Lung microvascular endothelial cell (primary cell): ENCODE measurements at regions not wholly inside any gene's neighbourhood (a gene's known extent, or its start where the extent isn't known, plus 50 kb on each side); places are given as distances from the start of the nearest gene placed in this dataset.
"Not testable (repeated sequence)": the region's sequence is repeated elsewhere in the genome, so short reads cannot be mapped to it uniquely, and the experiment has no call there.

Source experiments
- DNase-seq, 2 donors: peaks; one replicate each; pipeline versions ENCODE4 v3.0.0 to v3.0.0-alpha.2; 2010; ENCODE audit warnings: low read depth in 2 of 2

DNA sequence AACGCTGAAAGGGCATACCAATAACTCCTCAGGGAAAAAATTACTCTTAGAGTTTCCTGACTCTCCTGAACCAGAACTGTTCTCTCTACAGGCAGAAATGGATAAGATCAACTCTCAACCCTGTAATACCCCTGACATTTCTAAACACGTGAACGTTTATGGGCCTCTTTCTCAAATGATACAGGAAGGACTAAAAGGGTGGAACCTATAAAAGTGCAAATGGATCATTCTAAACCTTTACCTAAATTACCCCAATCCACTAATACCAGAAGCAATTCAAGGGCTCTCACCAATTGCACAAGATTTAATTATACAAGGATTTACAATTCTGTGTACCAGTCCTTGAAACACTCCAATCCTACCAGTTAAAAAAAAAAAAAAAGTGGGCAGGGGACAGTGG is 98.0 kb upstream of the FAM174B start:
- no peak for DNase-seq

DNA sequence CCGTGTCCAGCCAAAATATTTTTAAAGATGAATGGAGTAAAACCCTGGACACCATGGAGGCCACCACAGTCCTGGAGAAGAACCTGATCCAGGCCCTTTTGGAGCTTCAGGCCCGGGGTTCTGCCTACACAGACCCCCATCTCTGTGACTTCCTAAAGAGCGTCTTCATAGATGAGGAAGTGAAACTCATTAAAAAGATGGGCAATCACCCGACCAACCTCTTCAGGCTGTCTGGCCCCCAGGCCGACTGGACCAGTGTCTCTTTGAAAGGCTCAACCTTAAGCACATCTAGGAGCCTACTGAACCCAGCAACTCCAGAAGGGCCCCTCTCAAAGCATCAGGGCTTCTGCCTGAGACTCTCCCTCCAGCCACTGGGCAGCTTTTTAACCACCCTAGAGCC is 107.9 kb upstream of the FAM174B start:
- DNase-seq, result no peak

DNA sequence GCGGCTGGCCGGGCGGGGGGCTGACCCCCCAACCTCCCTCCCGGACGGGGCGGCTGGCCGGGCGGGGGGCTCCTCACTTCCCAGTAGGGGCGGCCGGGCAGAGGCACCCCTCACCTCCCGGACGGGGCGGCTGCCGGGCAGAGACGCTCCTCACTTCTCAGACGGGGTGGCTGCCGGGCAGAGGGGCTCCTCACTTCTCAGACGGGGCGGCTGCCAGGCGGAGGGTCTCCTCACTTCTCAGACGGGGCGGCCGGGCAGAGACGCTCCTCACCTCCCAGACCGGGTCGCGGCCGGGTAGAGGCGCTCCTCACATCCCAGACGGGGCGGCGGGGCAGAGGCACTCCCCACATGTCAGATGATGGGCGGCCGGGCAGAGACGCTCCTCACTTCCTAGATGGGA is 112.6 kb upstream of the FAM174B start:
- not testable (repeated sequence) for DNase-seq

DNA sequence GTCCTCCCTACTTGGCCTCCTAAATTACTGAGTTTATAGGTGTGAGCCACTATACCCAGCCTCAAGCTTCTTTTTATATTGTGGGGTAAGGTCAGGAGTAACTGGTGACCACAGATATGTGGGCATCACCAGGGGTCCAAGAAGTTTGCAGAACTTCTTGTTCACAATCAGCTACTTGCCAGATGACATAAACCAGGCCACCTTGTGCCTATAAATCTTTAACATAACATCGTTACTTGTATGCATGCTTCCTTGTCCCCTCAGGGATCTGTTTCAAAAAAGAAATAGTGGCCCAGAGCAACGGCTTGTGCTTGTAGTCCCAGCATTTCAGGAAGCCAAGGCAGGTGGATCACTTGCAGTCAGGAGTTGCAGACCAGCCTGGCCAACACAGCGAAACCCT is 115.1 kb upstream of the FAM174B start:
- no peak for DNase-seq

DNA sequence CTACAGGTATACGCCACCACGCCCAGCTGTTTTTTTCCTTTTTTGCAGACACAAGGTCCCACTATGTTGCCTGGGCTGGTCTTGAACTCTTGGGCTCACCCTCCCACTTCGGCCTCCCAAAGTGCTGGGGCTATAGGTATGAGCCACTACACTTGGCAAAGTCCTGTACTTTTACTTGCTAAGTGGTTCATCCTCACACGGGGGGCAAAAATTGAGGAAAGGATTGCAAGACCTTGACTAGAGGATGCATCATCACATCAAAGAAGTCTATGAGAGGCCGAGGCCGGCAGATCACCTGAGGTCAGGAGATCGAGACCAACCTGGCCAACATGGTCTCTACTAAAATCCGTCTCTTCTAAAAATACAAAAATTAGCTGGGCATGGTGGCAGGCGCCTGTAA is 116.5 kb upstream of the FAM174B start:
- no peak for DNase-seq

DNA sequence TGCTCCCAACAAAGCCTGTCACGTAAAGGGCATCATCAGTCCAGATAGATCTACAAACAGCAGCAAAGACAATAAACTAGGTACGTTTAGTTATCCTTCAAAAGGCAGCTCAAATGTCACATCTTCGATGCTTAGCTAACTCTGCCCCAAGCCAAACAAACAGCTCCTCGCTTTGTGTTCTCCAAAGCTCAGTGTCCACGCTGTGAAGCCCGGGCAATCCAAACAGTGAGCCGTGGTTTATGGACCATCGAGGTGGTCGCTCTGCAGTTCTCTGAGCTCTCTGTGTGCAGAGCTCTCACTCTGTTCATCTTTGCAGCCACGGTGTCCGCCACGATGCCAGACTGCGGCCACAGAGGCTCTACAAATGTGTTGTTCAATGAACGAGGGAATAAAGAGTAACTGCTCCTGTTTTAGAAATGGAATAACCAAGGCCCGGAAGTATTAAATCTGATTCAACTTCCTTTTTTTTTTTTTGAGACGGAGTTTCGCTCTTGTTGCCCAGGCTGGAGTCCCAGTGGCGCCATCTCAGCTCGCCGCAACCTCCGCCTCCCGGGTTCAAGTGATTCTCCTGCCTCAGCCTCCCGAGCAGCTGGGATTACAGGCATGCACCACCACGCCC is 117.2 kb upstream of the FAM174B start:
- DNase-seq, result no peak

DNA sequence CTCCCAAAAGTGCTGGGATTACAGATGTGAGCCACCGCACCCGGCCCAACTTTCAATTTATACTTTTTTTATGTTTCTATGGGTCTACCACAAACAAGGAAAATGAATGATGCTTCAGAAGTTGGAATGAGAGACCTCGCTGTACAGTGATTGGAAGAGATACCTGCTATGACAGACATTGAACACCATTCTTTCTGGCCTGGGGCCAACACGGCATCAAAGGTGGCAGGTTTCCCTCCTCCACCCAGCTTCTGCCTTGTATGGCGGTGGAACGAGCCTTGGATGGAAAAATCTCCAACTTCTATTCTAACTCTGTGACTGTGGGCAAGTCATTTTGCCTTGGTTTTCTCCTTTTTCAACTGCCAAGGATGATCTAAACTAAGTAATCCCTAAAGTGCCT is 117.8 kb upstream of the FAM174B start:
- DNase-seq, result no peak

DNA sequence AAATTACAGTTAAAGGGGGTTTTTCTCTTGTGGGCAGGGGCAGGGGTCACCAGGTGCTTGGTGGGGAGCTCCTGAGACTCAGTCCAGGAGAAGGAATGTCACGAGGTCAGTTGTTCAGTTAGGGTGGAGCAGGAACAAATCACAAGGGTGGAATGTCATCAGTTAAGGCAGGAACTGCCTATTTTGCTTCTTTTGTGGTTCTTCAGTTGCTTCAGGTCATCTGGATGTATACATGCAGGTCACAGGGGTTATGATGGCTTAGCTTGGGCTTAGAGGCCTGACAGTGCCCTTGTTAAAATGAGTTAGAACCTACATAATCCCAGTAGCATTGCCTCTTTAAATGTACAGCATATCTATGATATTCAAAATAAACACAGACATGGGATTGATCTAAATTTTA is 120.2 kb upstream of the CHD2 start:
- DNase-seq, result no peak

DNA sequence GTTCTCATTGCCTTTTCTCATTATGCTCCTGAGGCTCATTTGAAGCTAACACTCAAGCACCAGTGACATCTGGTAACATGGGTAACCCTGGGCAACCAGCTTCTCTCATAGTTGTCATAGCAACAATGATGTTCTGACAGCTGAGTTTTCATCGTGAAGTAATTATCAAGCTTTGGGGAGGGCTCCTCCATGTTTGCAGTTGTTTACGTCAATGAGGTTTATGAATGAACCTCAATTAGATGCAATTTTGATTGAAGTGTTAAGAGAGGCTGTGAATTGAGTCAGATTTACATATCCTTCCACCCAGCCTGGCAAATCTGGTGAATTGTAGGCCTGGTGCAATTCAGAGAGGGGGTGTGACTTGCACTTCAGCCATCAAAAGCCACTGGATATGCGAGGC is 119.3 kb upstream of the CHD2 start:
- DNase-seq, result no peak

DNA sequence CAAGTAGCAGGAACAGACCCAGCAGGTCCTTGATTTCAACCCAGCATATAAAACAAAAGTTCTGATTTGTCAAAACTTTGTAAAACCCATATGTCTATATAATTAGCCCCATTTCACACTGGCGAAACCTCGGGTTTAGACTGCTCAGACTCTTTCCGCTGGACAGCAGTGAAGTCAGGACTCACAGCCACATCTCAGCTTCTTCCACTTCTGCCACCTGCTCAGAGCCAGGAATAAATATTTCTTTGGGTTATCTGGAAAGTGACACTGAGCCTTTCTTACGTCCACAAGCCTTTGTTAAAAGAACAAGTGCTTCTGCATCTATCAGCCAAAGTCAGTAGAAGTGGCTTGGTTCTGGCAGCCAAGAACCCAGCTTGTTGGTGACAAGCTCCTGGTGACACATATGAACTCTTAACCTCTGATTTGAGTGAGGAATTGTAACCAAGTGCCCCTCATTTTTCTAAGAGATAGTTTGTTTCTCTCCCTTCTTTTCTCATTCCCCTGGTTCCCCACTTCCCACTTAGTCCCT is 118.1 kb upstream of the CHD2 start:
- DNase-seq, result no peak

DNA sequence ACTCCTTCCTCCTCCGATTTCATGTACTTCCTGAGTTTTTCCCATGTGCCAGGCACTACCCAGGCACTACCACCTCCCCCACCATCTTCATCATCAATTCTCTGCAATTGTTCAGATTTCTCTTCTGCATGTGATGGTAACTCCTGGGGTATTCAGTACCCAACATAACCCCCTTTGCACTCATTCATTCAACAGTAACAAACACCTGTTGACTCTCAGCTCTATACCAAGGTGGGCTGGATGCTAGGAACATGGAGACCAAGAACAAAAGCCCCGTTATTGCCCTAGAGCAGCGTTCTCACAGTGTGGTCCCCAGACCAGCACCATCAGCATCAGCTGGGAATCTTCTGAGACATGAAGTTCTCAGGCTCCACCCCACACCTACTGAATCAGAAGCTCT is 113.0 kb upstream of the CHD2 start:
- DNase-seq, result no peak

DNA sequence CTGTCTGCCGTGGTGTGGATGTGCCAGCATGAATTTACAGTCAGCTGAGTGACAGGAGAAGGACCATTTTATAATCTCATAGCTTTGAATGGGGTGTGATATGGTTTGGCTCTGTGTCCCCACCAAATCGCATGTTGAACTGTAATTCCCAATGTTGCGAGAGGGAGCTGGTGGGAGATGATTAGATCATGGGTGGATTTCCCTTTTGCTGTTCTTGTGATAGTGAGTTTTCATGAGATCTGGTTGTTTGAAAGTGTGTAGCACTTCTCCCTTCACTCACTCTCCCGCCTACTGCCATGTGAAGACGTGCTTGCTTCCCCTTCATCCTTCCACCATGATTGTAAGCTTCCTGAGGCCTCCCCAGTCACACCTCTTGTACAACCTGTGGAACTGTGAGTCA is 111.9 kb upstream of the CHD2 start:
- no peak for DNase-seq

DNA sequence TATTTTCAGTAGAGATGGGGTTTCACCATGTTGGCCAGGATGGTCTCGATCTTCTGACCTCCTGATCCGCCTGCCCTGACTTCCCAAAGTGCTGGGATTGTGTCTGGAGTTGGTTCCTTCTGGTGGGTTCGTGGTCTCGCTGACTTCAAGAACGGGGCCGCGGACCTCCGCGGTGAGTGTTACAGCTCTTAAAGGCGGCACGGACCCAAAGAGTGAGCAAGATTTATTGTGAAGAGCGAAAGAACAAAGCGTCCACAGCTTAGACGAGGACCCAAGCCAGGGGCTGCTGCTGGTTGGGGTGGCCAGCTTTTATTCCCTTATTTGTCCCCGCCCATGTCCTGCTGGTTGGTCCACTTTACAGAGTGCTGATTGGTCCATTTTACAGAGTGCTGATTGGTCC is 111.3 kb upstream of the CHD2 start:
- not testable (repeated sequence) for DNase-seq

DNA sequence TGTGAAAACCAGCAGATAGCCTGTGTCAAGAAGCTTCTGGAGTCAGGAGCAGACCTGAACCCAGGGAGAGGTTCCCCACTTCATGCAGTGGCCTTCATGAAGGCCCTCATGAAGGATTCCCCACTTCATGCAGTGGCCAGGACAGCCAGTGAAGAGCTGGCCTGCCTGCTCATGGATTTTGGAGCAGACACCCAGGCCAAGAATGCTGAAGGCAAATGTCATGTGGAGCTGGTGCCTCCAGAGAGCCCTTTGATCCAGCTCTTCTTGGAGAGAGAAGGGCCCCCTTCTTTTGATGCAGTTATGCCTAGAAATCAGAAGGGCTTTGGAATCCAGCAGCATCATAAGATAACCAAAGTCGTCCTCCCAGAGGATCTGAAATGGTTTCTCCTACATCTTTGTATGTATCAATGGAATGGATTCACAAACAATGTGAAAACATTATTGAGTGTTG is 103.9 kb upstream of the CHD2 start:
- no peak for DNase-seq

DNA sequence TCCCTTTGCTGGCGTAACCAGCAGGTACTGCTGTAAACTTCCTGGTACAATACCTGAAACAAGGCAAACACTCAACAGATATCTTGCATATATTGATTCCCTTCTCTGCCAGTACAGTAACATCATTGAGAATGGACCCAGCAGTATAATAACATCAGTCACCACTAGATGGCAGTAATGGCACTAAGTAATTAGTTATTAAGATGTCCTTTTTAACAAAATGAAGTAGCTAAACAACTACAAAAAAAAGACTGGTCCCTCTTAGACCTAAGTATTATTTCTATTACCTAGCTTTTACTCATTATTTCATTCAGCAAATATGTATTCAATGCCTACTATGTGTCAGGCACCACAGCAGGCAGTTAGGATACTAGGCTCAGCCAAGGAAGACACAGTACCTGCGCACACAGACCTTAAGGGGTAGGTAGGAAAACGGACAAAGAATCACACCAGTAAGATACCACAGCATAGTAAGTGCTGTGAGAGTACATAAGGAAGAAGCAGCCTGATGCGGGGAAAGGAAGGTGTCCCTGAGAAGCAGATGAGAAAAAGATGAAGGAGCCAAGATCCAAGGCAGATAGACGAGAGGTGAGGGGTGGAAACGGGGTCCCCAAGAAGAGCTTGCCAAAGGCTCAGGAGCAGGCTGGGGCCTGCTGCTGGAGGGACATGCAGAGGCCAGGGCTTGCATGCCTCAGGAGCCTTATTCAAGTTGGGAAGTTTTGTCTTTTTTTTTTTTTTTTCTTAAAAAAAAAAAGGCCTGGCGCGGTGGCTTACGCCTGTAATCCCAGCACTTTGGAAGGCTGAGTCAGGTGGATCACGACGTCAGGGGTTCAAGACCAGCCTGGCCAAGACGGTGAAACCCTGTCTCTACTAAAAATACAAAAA is 102.7 kb upstream of the CHD2 start:
- DNase-seq, result peak; percentile 78 to 83

DNA sequence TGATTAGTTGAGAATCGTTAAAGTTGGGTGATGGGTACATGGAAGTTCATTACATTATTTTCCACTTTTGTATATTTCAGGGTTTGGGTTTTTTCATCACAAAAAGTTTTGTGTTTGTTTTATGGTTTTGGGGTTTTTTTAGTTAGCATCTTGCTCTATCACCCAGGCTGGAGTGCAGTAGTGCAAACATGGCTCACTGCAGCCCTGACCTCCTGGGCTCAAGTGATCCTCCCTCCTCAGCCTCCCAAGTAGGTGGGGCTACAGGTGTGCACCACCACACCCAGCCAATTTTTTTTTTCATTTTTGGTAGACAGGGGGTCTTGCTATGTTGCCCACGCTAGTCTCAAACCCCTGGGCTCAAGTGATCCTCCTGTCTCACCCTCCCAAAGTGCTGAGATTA is 100.1 kb upstream of the CHD2 start:
- no peak for DNase-seq

DNA sequence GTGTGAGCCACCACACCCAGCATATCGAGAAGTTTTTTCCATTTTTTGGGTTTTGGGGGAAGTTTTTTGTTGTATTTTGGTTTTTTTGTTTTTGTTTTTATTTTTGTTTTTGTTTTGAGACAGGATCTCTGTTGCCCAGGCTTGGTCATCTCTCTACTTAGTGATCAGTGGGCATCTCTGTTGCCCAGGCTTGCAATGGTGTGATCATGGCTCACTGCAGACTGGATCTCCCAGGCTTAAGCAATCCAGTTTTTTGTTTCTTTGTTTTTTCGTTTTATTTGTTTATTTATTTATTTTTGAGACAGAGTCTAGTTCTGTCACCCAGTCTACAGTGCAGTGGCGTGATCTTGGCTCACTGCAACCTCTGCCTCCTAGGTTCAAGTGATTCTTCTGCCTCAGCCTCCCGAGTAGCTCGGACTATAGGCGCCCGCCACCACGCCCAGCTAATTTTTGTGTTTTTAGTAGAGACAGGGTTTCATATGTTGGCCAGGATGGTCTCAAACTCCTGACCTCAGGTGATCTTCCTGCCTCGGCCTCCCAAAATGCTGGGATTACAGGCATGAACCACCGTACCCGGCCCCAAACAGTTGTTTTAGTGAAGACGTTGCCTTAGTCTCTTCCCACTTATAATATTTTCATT is 99.6 kb upstream of the CHD2 start:
- not testable (repeated sequence) for DNase-seq

DNA sequence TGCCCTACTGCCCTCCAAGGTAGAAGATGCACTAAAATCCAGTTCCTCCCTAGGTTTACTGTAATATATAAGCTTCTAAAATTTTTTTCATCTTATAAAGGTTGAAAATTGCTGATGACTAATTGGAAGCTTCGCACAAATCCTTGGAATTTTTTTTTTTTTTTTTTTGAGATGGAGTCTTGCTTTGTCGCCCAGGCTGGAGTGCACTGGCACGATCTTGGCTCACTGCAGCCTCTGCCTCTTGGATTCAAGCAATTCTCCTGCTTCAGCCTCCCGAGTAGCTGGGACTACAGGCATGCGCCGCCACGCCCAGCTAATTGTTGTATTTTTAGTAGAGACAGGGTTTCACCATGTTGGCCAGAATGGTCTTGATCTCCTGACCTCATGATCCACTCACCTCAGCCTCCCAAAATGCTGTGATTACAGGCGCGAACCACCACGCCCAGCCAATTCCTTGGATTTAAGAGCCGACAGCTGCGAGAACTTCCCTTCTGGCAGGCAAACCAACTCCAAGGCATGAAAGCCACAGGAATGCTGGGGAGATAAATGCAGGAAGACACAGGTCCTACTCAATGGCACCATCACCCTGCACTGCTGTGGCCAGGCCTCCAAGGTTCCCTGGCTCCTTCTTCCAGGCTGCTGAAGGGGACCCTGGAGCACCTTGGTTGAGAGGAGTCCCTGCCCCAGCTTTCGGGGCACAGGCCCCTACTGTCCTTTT is 98.9 kb upstream of the CHD2 start:
- peak in 1 of 2 donors; percentile 29 for DNase-seq

DNA sequence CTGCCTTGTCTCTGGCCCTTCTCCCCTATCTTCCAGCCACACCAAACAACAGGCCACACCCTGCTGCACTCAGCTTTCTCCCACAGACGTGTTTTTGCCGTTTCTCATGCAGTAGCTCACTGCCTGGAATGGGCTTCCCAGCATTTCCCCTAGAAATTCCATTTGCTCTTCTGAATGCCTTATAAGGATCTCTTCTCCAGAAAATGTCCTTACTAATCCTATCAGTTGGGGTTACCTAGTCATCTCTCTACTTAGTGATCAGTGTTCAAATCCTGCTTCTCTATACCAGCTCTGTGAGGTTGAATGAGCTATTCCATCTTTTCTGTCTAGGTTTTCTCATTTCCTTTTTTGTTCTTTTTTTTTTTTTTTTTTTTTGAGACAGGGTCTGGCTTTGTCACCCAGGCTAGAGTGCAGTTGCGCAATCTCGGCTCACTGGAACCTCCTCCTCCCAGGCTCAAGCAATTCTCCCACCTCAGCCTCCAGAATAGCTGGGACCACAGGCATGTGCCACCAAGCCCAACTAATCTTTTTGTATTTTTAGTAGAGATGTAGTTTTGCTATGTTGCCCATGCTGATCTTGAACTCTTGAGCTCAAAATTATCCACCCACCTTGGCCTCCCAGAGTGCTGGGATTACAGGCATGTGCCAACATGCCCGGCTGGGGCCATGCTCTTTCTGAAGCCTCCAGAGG is 98.2 kb upstream of the CHD2 start:
- DNase-seq, result peak in 1 of 2 donors; percentile 33

DNA sequence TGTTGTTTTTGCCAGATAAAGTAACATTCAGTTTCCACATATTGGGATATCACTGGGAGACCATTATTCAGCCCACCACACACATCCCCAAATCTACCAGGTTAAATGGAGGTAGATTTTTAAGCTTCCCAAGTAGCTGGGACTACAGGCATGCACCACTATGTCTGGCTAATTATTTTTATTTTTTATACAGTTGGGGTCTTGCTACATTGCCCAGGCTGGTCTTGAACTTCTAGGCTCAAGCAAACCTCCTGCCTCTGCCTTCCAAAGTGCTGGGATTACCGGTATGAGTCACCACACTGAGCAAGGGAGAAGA is 96.6 kb upstream of the CHD2 start:
- no peak for DNase-seq

DNA sequence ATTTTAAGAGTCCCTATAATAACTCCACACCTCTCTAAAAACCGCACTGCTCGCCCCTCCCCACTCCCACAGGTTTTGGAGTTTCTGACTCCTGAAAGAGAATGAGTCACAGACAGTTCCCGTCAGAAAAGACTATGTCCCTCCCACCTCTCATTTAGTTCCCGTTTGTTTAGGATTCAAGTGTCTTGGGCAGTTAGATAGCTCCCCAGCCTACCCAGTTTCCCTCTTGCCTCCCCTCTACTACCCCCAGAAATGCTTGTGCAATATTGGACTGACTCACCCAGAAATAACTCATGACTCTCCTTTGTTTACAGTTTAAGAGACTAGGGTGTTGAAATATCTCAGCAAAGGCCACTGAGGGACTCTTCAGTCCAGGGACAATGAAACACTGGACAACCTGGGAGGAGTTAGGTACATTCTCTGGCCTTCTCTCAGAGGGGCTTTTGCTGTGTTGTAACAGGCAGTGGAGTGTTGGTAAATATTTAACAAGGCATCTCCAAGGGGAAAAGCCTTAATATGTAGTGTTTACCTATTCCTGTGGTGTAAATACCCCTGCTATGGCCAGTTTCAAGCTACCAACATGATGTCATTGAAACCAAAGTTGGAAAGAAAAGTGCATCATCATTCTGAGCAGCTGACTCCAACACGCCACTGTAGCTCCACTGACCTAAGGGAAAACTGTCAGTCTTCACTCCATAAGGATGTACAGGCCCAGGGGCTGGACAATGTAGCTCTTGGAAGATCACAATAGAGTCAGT is 96.1 kb upstream of the CHD2 start:
- DNase-seq, result peak; percentile 58 to 90
